ENCODE measurements at regions not wholly inside any gene's neighbourhood (a gene's known extent, or its start where the extent isn't known, plus 50 kb on each side); places are given as distances from the start of the nearest gene placed in this dataset.

DNA sequence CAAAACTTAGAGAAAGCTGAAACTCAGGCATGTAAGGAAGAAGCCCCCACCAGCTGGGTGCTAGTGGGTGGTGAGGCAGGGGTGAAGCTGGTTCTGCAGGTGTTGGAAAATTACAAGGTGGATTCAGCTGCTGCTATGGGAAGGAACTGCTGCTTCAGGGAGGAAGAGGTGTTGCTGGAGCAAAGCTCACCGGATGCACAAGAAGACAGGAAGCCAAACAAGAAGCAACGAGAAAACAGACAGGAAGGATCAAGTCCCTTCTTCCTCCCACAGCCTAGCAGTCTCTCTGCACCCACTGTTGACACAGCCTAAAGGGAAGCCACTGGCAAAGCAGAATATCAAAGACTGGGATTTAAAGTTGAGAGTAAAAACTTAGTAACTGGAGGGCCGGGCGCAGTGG is 100.2 kb upstream of the JADE1 start:
- Histone ChIP-seq H3K27ac (replicated peaks; ENCODE audit: low read length) (no peak overlapping the region), H2BK12ac (ENCODE audit: low read length) (no peak overlapping the region), H2BK5ac (ENCODE audit: low read length) (no peak overlapping the region), H3K4me1 (ENCODE audit: control insufficient read depth in 2 of 2, insufficient read depth in 1 of 2, low read depth in 1 of 2, low read length in 2 of 2) (peaks cover 0 to 2% of the 10 kb centered on the region in 2 donors), H3K79me1 (ENCODE audit: low read depth, low read length) (no peaks in the 10 kb centered on the region), H3K9ac (ENCODE audit: low read depth, low read length, poor library complexity) (no peak overlapping the region), H3K4ac (ENCODE audit: low read length) (no peak overlapping the region), H3K4me3 (ENCODE audit: low read length in 2 of 2) (no peak overlapping the region), H2BK120ac (ENCODE audit: low read depth, low read length) (no peak overlapping the region), H2AFZ (ENCODE audit: low read length) (peak overlapping the region; percentile 14), H3K27me3 (ENCODE audit: control insufficient read depth in 3 of 3, insufficient read depth in 3 of 3, low read depth in 1 of 3, low read length in 3 of 3) (no peaks in the 10 kb centered on the region), H3K18ac (ENCODE audit: low read length) (peak overlapping the region; percentile 64), H2AK5ac (ENCODE audit: low read depth, low read length) (no peak overlapping the region), H4K8ac (ENCODE audit: low read depth, low read length) (no peak overlapping the region), H3K23ac (ENCODE audit: low read depth, low read length, poor library complexity) (no peak overlapping the region), H3K36me3 (replicated peaks in 1 of 2; ENCODE audit: control insufficient read depth in 2 of 2, insufficient read depth in 2 of 2, low read length in 2 of 2) (no peaks in the 10 kb centered on the region), H3K9me3 (replicated peaks in 1 of 2; ENCODE audit: control insufficient read depth in 2 of 2, insufficient read depth in 1 of 2, low read depth in 1 of 2, low read length in 2 of 2) (no peaks in the 10 kb centered on the region), H3K14ac (ENCODE audit: low read length) (no peak overlapping the region), H2BK15ac (ENCODE audit: low read length) (no peak overlapping the region), H4K91ac (ENCODE audit: low read depth, low read length, poor library complexity) (peak overlapping the region; percentile 79), H3K4me2 (ENCODE audit: insufficient read depth, low read length, poor library complexity, severe bottlenecking) (no peak overlapping the region)
- no peak for DNase-seq (ENCODE audit: low spot score)
- no CpG with 5 or more reads among the region's 4 CpGs for WGBS, 2 donors (ENCODE audit: extremely low coverage in 2 of 2, insufficient read length in 2 of 2, insufficient replicate concordance in 1 of 2)

DNA sequence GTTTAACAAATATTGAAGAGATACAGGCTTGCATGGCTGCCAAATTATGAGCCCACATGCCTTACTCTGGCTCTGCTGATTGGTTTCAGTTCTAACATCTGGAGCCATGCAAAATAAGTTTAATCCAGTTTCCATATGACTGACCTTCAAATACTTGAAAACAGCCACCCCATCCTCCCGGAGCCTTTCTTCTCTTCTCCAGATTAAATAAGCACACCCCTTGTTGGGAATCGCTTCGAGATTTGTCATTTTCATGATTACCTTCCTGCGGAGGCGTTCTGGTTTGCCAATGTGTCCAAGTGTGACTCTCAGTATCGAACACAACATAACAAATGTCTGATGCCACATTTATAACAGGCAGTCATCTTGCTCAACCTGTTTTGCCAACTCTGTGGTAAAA is 101.6 kb upstream of the JADE1 start:
- Histone ChIP-seq H3K9ac (ENCODE audit: low read depth, low read length, poor library complexity) (no peak overlapping the region), H3K36me3 (replicated peaks in 1 of 2; ENCODE audit: control insufficient read depth in 2 of 2, insufficient read depth in 2 of 2, low read length in 2 of 2) (no peaks in the 10 kb centered on the region), H2BK120ac (ENCODE audit: low read depth, low read length) (no peak overlapping the region), H3K9me3 (replicated peaks in 1 of 2; ENCODE audit: control insufficient read depth in 2 of 2, insufficient read depth in 1 of 2, low read depth in 1 of 2, low read length in 2 of 2) (no peaks in the 10 kb centered on the region), H3K27ac (replicated peaks; ENCODE audit: low read length) (no peak overlapping the region), H4K91ac (ENCODE audit: low read depth, low read length, poor library complexity) (no peak overlapping the region), H3K4me2 (ENCODE audit: insufficient read depth, low read length, poor library complexity, severe bottlenecking) (no peak overlapping the region), H3K27me3 (ENCODE audit: control insufficient read depth in 3 of 3, insufficient read depth in 3 of 3, low read depth in 1 of 3, low read length in 3 of 3) (no peaks in the 10 kb centered on the region), H2AK5ac (ENCODE audit: low read depth, low read length) (no peak overlapping the region), H3K4me1 (ENCODE audit: control insufficient read depth in 2 of 2, insufficient read depth in 1 of 2, low read depth in 1 of 2, low read length in 2 of 2) (peaks cover 0 to 2% of the 10 kb centered on the region in 2 donors), H3K18ac (ENCODE audit: low read length) (no peak overlapping the region), H3K4ac (ENCODE audit: low read length) (no peak overlapping the region), H2BK12ac (ENCODE audit: low read length) (no peak overlapping the region), H4K8ac (ENCODE audit: low read depth, low read length) (no peak overlapping the region), H2BK5ac (ENCODE audit: low read length) (no peak overlapping the region), H2BK15ac (ENCODE audit: low read length) (no peak overlapping the region), H3K14ac (ENCODE audit: low read length) (no peak overlapping the region), H3K4me3 (ENCODE audit: low read length in 2 of 2) (no peak overlapping the region), H2AFZ (ENCODE audit: low read length) (no peak overlapping the region), H3K23ac (ENCODE audit: low read depth, low read length, poor library complexity) (no peak overlapping the region), H3K79me1 (ENCODE audit: low read depth, low read length) (no peaks in the 10 kb centered on the region)
- DNase-seq (ENCODE audit: low spot score): no peak
- no CpG with 5 or more reads among the region's 6 CpGs for WGBS, 2 donors (ENCODE audit: extremely low coverage in 2 of 2, insufficient read length in 2 of 2, insufficient replicate concordance in 1 of 2)

DNA sequence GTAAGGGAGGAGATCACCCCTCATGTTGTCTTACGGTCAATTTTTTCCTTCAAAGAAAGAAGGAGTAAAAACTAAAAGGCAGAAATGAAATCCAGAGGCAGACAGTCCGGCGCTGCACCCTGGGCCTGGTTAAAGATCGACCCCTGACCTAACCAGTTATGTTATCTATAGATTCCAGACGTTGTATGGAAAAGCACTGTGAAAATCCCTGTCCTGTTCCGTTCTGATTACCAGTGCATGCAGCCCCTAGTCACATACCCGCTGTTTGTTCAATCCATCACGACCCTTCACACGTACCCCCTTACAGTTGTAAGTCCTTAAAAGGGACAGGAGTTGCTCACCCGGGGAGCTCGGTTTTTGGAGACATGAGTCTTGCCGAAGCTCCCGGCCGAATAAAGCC is 105.6 kb upstream of the JADE1 start:
- WGBS, 2 donors (ENCODE audit: extremely low coverage in 2 of 2, insufficient read length in 2 of 2, insufficient replicate concordance in 1 of 2): no CpG with 5 or more reads among the region's 14 CpGs
- no peaks in the 10 kb centered on the region for H3K79me1 ChIP-seq (ENCODE audit: low read depth, low read length)
- no peak overlapping the region for H3K14ac ChIP-seq (ENCODE audit: low read length)
- no peak overlapping the region for H2AFZ ChIP-seq (ENCODE audit: low read length)
- no peak overlapping the region for H2AK5ac ChIP-seq (ENCODE audit: low read depth, low read length)
- H3K23ac ChIP-seq (ENCODE audit: low read depth, low read length, poor library complexity): no peak overlapping the region
- H2BK120ac ChIP-seq (ENCODE audit: low read depth, low read length): no peak overlapping the region
- no peak overlapping the region for H2BK5ac ChIP-seq (ENCODE audit: low read length)
- no peaks in the 10 kb centered on the region for H3K4me1 ChIP-seq (ENCODE audit: control insufficient read depth in 2 of 2, insufficient read depth in 1 of 2, low read depth in 1 of 2, low read length in 2 of 2)
- H3K27ac ChIP-seq (replicated peaks; ENCODE audit: low read length): no peak overlapping the region
- H3K27me3 ChIP-seq (ENCODE audit: control insufficient read depth in 3 of 3, insufficient read depth in 3 of 3, low read depth in 1 of 3, low read length in 3 of 3): no peaks in the 10 kb centered on the region
- H4K8ac ChIP-seq (ENCODE audit: low read depth, low read length): no peak overlapping the region
- no peak for DNase-seq (ENCODE audit: low spot score)
- H3K36me3 ChIP-seq (replicated peaks in 1 of 2; ENCODE audit: control insufficient read depth in 2 of 2, insufficient read depth in 2 of 2, low read length in 2 of 2): no peaks in the 10 kb centered on the region
- H3K9ac ChIP-seq (ENCODE audit: low read depth, low read length, poor library complexity): no peak overlapping the region
- H3K4ac ChIP-seq (ENCODE audit: low read length): no peak overlapping the region
- H2BK15ac ChIP-seq (ENCODE audit: low read length): no peak overlapping the region
- H4K91ac ChIP-seq (ENCODE audit: low read depth, low read length, poor library complexity): no peak overlapping the region
- H3K9me3 ChIP-seq (replicated peaks in 1 of 2; ENCODE audit: control insufficient read depth in 2 of 2, insufficient read depth in 1 of 2, low read depth in 1 of 2, low read length in 2 of 2): no peaks in the 10 kb centered on the region
- no peak overlapping the region for H3K4me2 ChIP-seq (ENCODE audit: insufficient read depth, low read length, poor library complexity, severe bottlenecking)
- H2BK12ac ChIP-seq (ENCODE audit: low read length): no peak overlapping the region
- H3K4me3 ChIP-seq (ENCODE audit: low read length in 2 of 2): no peak overlapping the region
- no peak overlapping the region for H3K18ac ChIP-seq (ENCODE audit: low read length)

DNA sequence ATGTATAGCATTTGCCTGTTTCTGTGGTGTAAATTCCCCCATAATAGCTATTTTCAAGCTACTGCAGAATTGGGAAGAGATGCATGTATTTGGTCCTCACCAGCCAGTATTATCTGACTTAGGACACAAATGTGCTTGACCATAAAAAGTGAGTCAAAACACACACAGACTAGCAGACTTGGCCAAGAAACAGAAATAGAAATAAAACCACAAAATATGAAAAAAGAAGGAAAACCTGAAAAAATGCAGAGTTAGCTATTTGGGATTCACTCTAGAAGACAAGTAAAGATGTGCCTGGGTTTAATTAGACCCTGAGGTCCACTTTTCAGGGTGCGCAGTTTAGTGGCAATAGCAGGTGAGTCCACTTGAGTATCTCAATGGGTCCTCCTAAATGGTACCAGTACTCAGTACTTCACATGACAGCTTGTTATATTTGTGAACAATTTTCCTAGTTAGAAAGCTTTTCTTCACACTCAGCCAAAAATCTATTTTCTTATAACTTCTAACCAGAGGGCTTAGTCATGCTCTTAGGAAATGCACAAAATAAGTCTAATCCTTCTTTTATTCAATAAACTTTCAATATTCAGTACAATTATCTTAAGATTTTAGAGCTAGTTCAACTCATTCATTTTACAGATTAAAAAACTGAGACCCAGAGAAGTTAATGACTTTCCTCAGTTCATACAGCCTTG is 108.7 kb upstream of the JADE1 start:
- Histone ChIP-seq H3K9ac (ENCODE audit: low read depth, low read length, poor library complexity) (no peak overlapping the region), H3K27ac (replicated peaks; ENCODE audit: low read length) (no peak overlapping the region), H2BK15ac (ENCODE audit: low read length) (no peak overlapping the region), H3K18ac (ENCODE audit: low read length) (no peak overlapping the region), H3K36me3 (replicated peaks in 1 of 2; ENCODE audit: control insufficient read depth in 2 of 2, insufficient read depth in 2 of 2, low read length in 2 of 2) (no peaks in the 10 kb centered on the region), H2BK120ac (ENCODE audit: low read depth, low read length) (no peak overlapping the region), H2AFZ (ENCODE audit: low read length) (no peak overlapping the region), H3K4ac (ENCODE audit: low read length) (no peak overlapping the region), H2BK5ac (ENCODE audit: low read length) (no peak overlapping the region), H3K23ac (ENCODE audit: low read depth, low read length, poor library complexity) (no peak overlapping the region), H2BK12ac (ENCODE audit: low read length) (no peak overlapping the region), H3K14ac (ENCODE audit: low read length) (no peak overlapping the region), H3K4me3 (ENCODE audit: low read length in 2 of 2) (no peak overlapping the region), H4K8ac (ENCODE audit: low read depth, low read length) (no peak overlapping the region), H4K91ac (ENCODE audit: low read depth, low read length, poor library complexity) (no peak overlapping the region), H3K4me1 (ENCODE audit: control insufficient read depth in 2 of 2, insufficient read depth in 1 of 2, low read depth in 1 of 2, low read length in 2 of 2) (no peaks in the 10 kb centered on the region), H3K79me1 (ENCODE audit: low read depth, low read length) (no peaks in the 10 kb centered on the region), H3K4me2 (ENCODE audit: insufficient read depth, low read length, poor library complexity, severe bottlenecking) (no peak overlapping the region), H2AK5ac (ENCODE audit: low read depth, low read length) (no peak overlapping the region), H3K27me3 (ENCODE audit: control insufficient read depth in 3 of 3, insufficient read depth in 3 of 3, low read depth in 1 of 3, low read length in 3 of 3) (no peaks in the 10 kb centered on the region), H3K9me3 (replicated peaks in 1 of 2; ENCODE audit: control insufficient read depth in 2 of 2, insufficient read depth in 1 of 2, low read depth in 1 of 2, low read length in 2 of 2) (no peaks in the 10 kb centered on the region)
- DNase-seq (ENCODE audit: low spot score): no peak
- WGBS, 2 donors (ENCODE audit: extremely low coverage in 2 of 2, insufficient read length in 2 of 2, insufficient replicate concordance in 1 of 2): no CpG with 5 or more reads among the region's 1 CpG

Measured in neuronal stem cell (in vitro differentiated cells).